ENCODE measurements at regions not wholly inside any gene's neighbourhood (a gene's known extent, or its start where the extent isn't known, plus 50 kb on each side); places are given as distances from the start of the nearest gene placed in this dataset.

GRCh38 chr2:22194218-22194617, 1070.5 kb downstream of the TDRD15 start:
- TF ChIP-seq CTCF (IDR thresholded peaks at IDR 0.05) = no peak
- DNase-seq (ENCODE audit: low spot score) (no peak), ATAC-seq (ENCODE audit: low FRiP score) (no peak)

GRCh38 chr2:22196806-22197205, 1073.0 kb downstream of the TDRD15 start:
- no peak for DNase-seq (ENCODE audit: low spot score)
- ATAC-seq (ENCODE audit: low FRiP score) = no peak
- no peak for TF ChIP-seq CTCF (IDR thresholded peaks at IDR 0.05)

- TF ChIP-seq CTCF (IDR thresholded peaks at IDR 0.05) = no peak
- ATAC-seq (ENCODE audit: low FRiP score) = no peak
- no peak for DNase-seq (ENCODE audit: low spot score)
Observed at GRCh38 chr2:22198381-22199283, 1074.9 kb downstream of the TDRD15 start.

- TF ChIP-seq CTCF (IDR thresholded peaks at IDR 0.05) = no peak
- DNase-seq (ENCODE audit: low spot score) = no peak
- no peak for ATAC-seq (ENCODE audit: low FRiP score)
Observed at GRCh38 chr2:22199994-22200393, 1076.2 kb downstream of the TDRD15 start.

GRCh38 chr2:22209545-22209944, 1085.8 kb downstream of the TDRD15 start:
- no peak for TF ChIP-seq CTCF (IDR thresholded peaks at IDR 0.05)
- DNase-seq (ENCODE audit: low spot score) (no peak), ATAC-seq (ENCODE audit: low FRiP score) (no peak)

- DNase-seq (ENCODE audit: low spot score) (no peak), ATAC-seq (ENCODE audit: low FRiP score) (no peak)
- TF ChIP-seq CTCF (IDR thresholded peaks at IDR 0.05) = no peak
Observed at GRCh38 chr2:22213237-22213636, 1089.5 kb downstream of the TDRD15 start.

GRCh38 chr2:22215517-22215916, 1091.7 kb downstream of the TDRD15 start:
- TF ChIP-seq CTCF (IDR thresholded peaks at IDR 0.05) = no peak
- ATAC-seq (ENCODE audit: low FRiP score) (no peak), DNase-seq (ENCODE audit: low spot score) (no peak)

Measured in omental fat pad (tissue), 3 donors.